ENCODE measurements at regions not wholly inside any gene's neighbourhood (a gene's known extent, or its start where the extent isn't known, plus 50 kb on each side); places are given as distances from the start of the nearest gene placed in this dataset.

DNA sequence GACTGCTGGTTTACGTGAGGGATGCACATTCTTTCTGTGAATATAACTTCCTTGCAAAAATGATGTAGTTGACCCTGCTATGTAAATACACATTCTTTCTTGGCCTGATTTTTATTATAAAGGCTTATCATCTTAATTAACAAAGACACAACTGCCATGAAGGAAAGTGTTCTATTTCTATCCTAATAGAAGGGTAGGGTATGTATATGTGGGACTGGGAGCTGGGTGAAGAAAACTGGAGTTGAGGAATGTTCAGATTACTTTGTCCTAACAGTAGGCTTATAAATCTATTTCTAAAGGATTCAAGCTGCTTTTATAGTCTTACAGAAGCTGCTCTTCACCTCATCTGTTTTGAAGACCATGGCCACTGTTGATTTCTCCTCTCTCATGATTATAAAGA lies 76.5 kb upstream of the RGS17 start:
- TF ChIP-seq, protein P1, sequence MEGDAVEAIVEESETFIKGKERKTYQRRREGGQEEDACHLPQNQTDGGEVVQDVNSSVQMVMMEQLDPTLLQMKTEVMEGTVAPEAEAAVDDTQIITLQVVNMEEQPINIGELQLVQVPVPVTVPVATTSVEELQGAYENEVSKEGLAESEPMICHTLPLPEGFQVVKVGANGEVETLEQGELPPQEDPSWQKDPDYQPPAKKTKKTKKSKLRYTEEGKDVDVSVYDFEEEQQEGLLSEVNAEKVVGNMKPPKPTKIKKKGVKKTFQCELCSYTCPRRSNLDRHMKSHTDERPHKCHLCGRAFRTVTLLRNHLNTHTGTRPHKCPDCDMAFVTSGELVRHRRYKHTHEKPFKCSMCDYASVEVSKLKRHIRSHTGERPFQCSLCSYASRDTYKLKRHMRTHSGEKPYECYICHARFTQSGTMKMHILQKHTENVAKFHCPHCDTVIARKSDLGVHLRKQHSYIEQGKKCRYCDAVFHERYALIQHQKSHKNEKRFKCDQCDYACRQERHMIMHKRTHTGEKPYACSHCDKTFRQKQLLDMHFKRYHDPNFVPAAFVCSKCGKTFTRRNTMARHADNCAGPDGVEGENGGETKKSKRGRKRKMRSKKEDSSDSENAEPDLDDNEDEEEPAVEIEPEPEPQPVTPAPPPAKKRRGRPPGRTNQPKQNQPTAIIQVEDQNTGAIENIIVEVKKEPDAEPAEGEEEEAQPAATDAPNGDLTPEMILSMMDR (IDR thresholded peaks at IDR 0.05; ENCODE audit: poor library complexity, severe bottlenecking), result no peak
- no peak for TF ChIP-seq POLR2AphosphoS5 (IDR thresholded peaks at IDR 0.05)
- no peak for TF ChIP-seq EZH2 (IDR thresholded peaks at IDR 0.05; ENCODE audit: borderline replicate concordance, insufficient read depth, low read length, poor library complexity, severe bottlenecking)

Measured in neural cell (in vitro differentiated cells).